DOHH2 (cell line): ENCODE measurements at regions not wholly inside any gene's neighbourhood (a gene's known extent, or its start where the extent isn't known, plus 50 kb on each side); places are given as distances from the start of the nearest gene placed in this dataset.

Experiments used
- H3F3A ChIP-seq: fragments of 200-600 bp; sonication (generic), shearing (Covaris generic); 2 replicates; pipeline ENCODE4 v1.6.0; 2016; ENCODE audit warnings: antibody characterized with exemption, mild to moderate bottlenecking; ENCODE audit not compliant: control insufficient read depth, insufficient read depth
- H3K27ac ChIP-seq: fragments of 200-600 bp; sonication (generic); 2 replicates; pipeline ENCODE4 v1.5.1; 2014; ENCODE audit warnings: low read depth, mild to moderate bottlenecking, low read length, moderate library complexity
- H3K27me3 ChIP-seq: fragments of 200-600 bp; sonication (generic); 2 replicates; pipeline ENCODE4 v1.6.1; 2014; ENCODE audit warnings: mild to moderate bottlenecking, low read length, mixed read lengths; ENCODE audit not compliant: control insufficient read depth
- H3K36me3 ChIP-seq: fragments of 200-600 bp; sonication (generic); 2 replicates; pipeline ENCODE4 v1.6.1; 2014; ENCODE audit warnings: mild to moderate bottlenecking, low read length, moderate library complexity, mixed read lengths; ENCODE audit not compliant: control insufficient read depth
- H3K4me1 ChIP-seq: fragments of 200-600 bp; sonication (generic); 2 replicates; pipeline ENCODE4 v1.6.1; 2014; ENCODE audit warnings: mild to moderate bottlenecking, low read length, mixed read lengths; ENCODE audit not compliant: control insufficient read depth
- H3K4me2 ChIP-seq: fragments of 200-600 bp; sonication (generic); 2 replicates; pipeline ENCODE4 v1.6.0; 2014; ENCODE audit warnings: mild to moderate bottlenecking, low read length, moderate library complexity
- H3K4me3 ChIP-seq: fragments of 200-600 bp; sonication (generic); 2 replicates; pipeline ENCODE4 v1.5.1; 2014; ENCODE audit warnings: mild to moderate bottlenecking, low read length, mixed read lengths
- H3K79me2 ChIP-seq: fragments of 200-600 bp; sonication (generic); 2 replicates; pipeline ENCODE4 v1.6.1; 2014; ENCODE audit warnings: mild to moderate bottlenecking, low read length, mixed read lengths; ENCODE audit not compliant: control insufficient read depth
- H3K9me2 ChIP-seq: fragments of 200-600 bp; sonication (generic); replicated peaks from 2 replicates; pipeline ENCODE4 v1.6.1; 2014; ENCODE audit warnings: mild to moderate bottlenecking, low read length, mixed read lengths; ENCODE audit not compliant: control insufficient read depth
- H3K9me3 ChIP-seq: fragments of 200-600 bp; sonication (generic); 2 replicates; pipeline ENCODE4 v1.6.1; 2014; ENCODE audit warnings: antibody characterized with exemption, low read length, mixed read lengths; ENCODE audit not compliant: control insufficient read depth, insufficient read depth
- H4K20me1 ChIP-seq: fragments of 200-600 bp; sonication (generic); 2 replicates; pipeline ENCODE4 v1.6.0; 2014; ENCODE audit warnings: low read depth, mild to moderate bottlenecking, antibody characterized with exemption, low read length, moderate library complexity; ENCODE audit not compliant: control insufficient read depth, insufficient read depth
- CTCF ChIP-seq: fragments of 200-600 bp; sonication (generic); IDR thresholded peaks from one replicate; pipeline ENCODE4 v1.5.1; 2014; ENCODE audit warnings: antibody characterized with exemption, mild to moderate bottlenecking, low read depth, low read length; ENCODE audit not compliant: poor library complexity, severe bottlenecking
- EZH2phosphoT487 ChIP-seq: fragments of 200-600 bp; sonication (generic); IDR thresholded peaks from 2 replicates; pipeline ENCODE4 v1.6.1; 2017; ENCODE audit warnings: borderline replicate concordance, mild to moderate bottlenecking, antibody characterized with exemption, low read length, moderate library complexity, mixed read lengths

- no peaks in the 10 kb centered on the region for H3K9me2 ChIP-seq
- no peak overlapping the region for H3K4me2 ChIP-seq
- no peaks in the 10 kb centered on the region for H3F3A ChIP-seq
- H3K4me3 ChIP-seq, result no peak overlapping the region
- no peaks in the 10 kb centered on the region for H4K20me1 ChIP-seq
- no peaks in the 10 kb centered on the region for H3K9me3 ChIP-seq
- TF ChIP-seq CTCF, result no peak
- no peak for TF ChIP-seq EZH2phosphoT487
- no peaks in the 10 kb centered on the region for H3K79me2 ChIP-seq
- H3K4me1 ChIP-seq, result no peaks in the 10 kb centered on the region
- no peaks in the 10 kb centered on the region for H3K36me3 ChIP-seq
- no peaks in the 10 kb centered on the region for H3K27me3 ChIP-seq
- H3K27ac ChIP-seq, result no peak overlapping the region
These were observed 170.0 kb upstream of the GLRA2 start for GRCh38 chrX:14359316-14359715.

- Histone ChIP-seq H3F3A (no peaks in the 10 kb centered on the region), H3K27ac (no peak overlapping the region), H3K4me3 (no peak overlapping the region), H3K79me2 (no peaks in the 10 kb centered on the region), H4K20me1 (no peaks in the 10 kb centered on the region), H3K27me3 (no peaks in the 10 kb centered on the region), H3K36me3 (no peaks in the 10 kb centered on the region), H3K4me2 (no peak overlapping the region), H3K9me3 (no peaks in the 10 kb centered on the region), H3K9me2 (no peaks in the 10 kb centered on the region), H3K4me1 (no peaks in the 10 kb centered on the region)
- TF ChIP-seq CTCF (no peak), EZH2phosphoT487 (no peak)
These were observed 172.0 kb upstream of the GLRA2 start for GRCh38 chrX:14357314-14357713.

DNA sequence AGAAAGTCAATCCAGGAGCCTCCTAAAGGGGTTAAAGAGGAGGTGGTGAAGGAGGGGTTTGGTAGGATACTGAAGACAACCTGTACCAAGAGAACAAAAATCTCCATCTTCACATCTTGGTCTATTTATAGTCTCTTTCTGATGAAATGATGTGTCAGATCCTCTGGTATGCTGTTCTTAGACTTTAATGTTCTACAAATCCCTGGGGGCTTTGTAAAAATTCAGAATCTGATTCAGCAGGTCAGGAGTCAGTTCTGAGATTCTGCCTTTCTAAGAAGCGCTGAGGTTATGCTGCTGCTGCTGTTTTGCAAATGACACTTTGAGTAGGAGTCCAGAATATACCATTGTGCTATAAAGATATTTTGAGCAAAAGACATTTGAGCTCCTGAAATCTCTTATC is 172.9 kb upstream of the GLRA2 start:
- Histone ChIP-seq H3K79me2 (no peaks in the 10 kb centered on the region), H4K20me1 (no peaks in the 10 kb centered on the region), H3K9me2 (no peaks in the 10 kb centered on the region), H3K4me2 (no peak overlapping the region), H3K9me3 (no peaks in the 10 kb centered on the region), H3K27me3 (no peaks in the 10 kb centered on the region), H3K4me3 (no peak overlapping the region), H3F3A (no peaks in the 10 kb centered on the region), H3K4me1 (no peaks in the 10 kb centered on the region), H3K27ac (no peak overlapping the region), H3K36me3 (no peaks in the 10 kb centered on the region)
- TF ChIP-seq EZH2phosphoT487, result no peak
- TF ChIP-seq CTCF, result no peak

GRCh38 chrX:14355556-14355955 is 173.8 kb upstream of the GLRA2 start:
- no peaks in the 10 kb centered on the region for H3K9me2 ChIP-seq
- TF ChIP-seq EZH2phosphoT487 (no peak), CTCF (no peak)
- no peaks in the 10 kb centered on the region for H4K20me1 ChIP-seq
- no peak overlapping the region for H3K4me2 ChIP-seq
- no peaks in the 10 kb centered on the region for H3K4me1 ChIP-seq
- H3K4me3 ChIP-seq, result no peak overlapping the region
- H3K36me3 ChIP-seq, result no peaks in the 10 kb centered on the region
- no peak overlapping the region for H3K27ac ChIP-seq
- no peaks in the 10 kb centered on the region for H3K79me2 ChIP-seq
- H3F3A ChIP-seq, result no peaks in the 10 kb centered on the region
- no peaks in the 10 kb centered on the region for H3K27me3 ChIP-seq
- no peaks in the 10 kb centered on the region for H3K9me3 ChIP-seq
